Mesendoderm (in vitro differentiated cells): ENCODE measurements at regions not wholly inside any gene's neighbourhood (a gene's known extent, or its start where the extent isn't known, plus 50 kb on each side); places are given as distances from the start of the nearest gene placed in this dataset.

Experiments used
- DNase-seq: peaks from one replicate; pipeline ENCODE4 v3.0.0; 2013
- H2AK5ac ChIP-seq: 2 replicates; pipeline ENCODE4 v1.6.1; 2013; ENCODE audit warnings: low read length, inconsistent platforms
- H2BK120ac ChIP-seq: 2 replicates; pipeline ENCODE4 v1.6.1; 2013; ENCODE audit warnings: low read depth, mild to moderate bottlenecking, low read length, moderate library complexity, mixed read lengths
- H2BK15ac ChIP-seq: replicated peaks from 2 replicates; pipeline ENCODE4 v1.6.1; 2013; ENCODE audit warnings: low read depth, mild to moderate bottlenecking, moderate library complexity
- H2BK5ac ChIP-seq: 2 replicates; pipeline ENCODE4 v1.6.1; 2013; ENCODE audit warnings: low read length, inconsistent platforms
- H3K18ac ChIP-seq: 2 replicates; pipeline ENCODE4 v1.6.1; 2013; ENCODE audit warnings: mild to moderate bottlenecking, low read length, mixed read lengths
- H3K23ac ChIP-seq: one replicate; pipeline ENCODE4 v1.6.1; 2013; ENCODE audit warnings: low read length
- H3K27ac ChIP-seq: 2 replicates; pipeline ENCODE4 v1.5.1; 2013; ENCODE audit warnings: low read depth, mild to moderate bottlenecking, inconsistent platforms, low read length, moderate library complexity
- H3K27me3 ChIP-seq: 2 replicates; pipeline ENCODE4 v1.6.1; 2013; ENCODE audit warnings: low read length, control low read depth, mild to moderate bottlenecking, inconsistent platforms; ENCODE audit not compliant: insufficient read depth, poor library complexity
- H3K36me3 ChIP-seq: 2 replicates; pipeline ENCODE4 v1.6.1; 2013; ENCODE audit warnings: low read length, inconsistent platforms; ENCODE audit not compliant: control insufficient read depth, insufficient read depth
- H3K4ac ChIP-seq: one replicate; pipeline ENCODE4 v1.6.1; 2013; ENCODE audit warnings: low read depth, mild to moderate bottlenecking, low read length, moderate library complexity
- H3K4me1 ChIP-seq: 2 replicates; pipeline ENCODE4 v1.6.1; 2013; ENCODE audit warnings: low read depth, low read length, inconsistent platforms; ENCODE audit not compliant: control insufficient read depth
- H3K4me2 ChIP-seq: 2 replicates; pipeline ENCODE4 v1.6.1; 2013; ENCODE audit warnings: low read length
- H3K4me3 ChIP-seq: 2 replicates; pipeline ENCODE4 v1.5.1; 2013; ENCODE audit warnings: mild to moderate bottlenecking, low read length
- H3K56ac ChIP-seq: one replicate; pipeline ENCODE4 v1.6.1; 2013; ENCODE audit warnings: low read length
- H3K79me1 ChIP-seq: 2 replicates; pipeline ENCODE4 v1.6.1; 2013; ENCODE audit warnings: low read length, inconsistent platforms
- H3K79me2 ChIP-seq: 2 replicates; pipeline ENCODE4 v1.6.1; 2013; ENCODE audit warnings: mild to moderate bottlenecking, low read length; ENCODE audit not compliant: control insufficient read depth, insufficient read depth
- H3K9ac ChIP-seq: 2 replicates; pipeline ENCODE4 v1.6.1; 2013; ENCODE audit warnings: low read length, inconsistent platforms
- H4K5ac ChIP-seq: one replicate; pipeline ENCODE4 v1.6.1; 2013; ENCODE audit warnings: low read length
- H4K8ac ChIP-seq: one replicate; pipeline ENCODE4 v1.6.1; 2013; ENCODE audit warnings: low read depth, mild to moderate bottlenecking, control low read depth, low read length, moderate library complexity
- WGBS: extraction: QIAGEN DNeasy Blood & Tissue Kit; methylation state at CpG from one replicate; pipeline ENCODE4 v1.1.7; 2013; ENCODE audit warnings: low lambda C conversion rate, missing lambda C conversion rate; ENCODE audit not compliant: insufficient coverage; ENCODE audit errors: extremely low coverage; 5-methylcytosine and 5-hydroxymethylcytosine counted together

DNA sequence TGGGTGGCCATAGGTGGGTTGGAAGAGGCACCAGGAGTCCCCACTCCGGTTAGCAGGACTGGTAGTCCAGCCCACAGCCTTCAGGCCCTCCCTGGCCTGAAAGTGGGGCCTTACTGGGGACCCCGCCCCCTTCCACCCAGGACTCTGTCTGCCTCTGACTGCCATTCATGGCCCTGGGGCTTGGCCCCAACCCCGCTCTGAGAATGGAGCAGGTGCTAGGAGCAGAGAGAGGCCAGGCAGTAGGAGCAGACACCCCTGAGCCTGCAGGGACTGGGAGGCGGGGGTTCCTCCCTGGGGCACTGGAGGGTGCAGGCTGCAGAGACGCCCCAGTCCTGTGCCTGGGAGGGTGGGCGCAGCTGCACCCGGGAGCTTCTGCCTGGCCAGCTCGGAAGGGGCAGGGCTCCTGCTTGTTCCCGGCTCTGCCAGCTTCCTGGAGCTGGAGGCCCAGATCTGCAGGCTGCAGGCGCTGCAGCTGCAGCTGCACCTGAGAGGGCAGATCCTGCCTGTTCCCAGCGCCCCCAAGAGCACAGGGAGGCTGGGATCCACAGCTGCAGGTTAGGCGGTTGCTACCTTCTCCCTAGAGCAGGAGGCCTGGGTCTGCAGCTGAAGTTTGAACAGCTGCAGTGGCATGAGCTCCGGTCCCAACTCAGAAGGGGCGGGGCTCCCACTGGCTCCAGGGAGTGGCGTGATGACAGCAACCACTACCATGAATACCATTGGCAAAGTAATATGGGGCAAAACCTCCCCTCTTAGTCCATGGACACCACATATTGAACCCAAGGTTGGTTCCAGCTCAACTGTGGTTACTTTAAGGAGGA lies 194.7 kb downstream of the SQOR start:
- no peaks in the 10 kb centered on the region for H3K79me1 ChIP-seq
- WGBS = no CpG with 5 or more reads among the region's 15 CpGs
- H3K36me3 ChIP-seq = no peaks in the 10 kb centered on the region
- no peak overlapping the region for H3K4me2 ChIP-seq
- H4K5ac ChIP-seq = no peak overlapping the region
- H3K9ac ChIP-seq = no peak overlapping the region
- DNase-seq = no peak
- H3K27ac ChIP-seq = no peak overlapping the region
- H3K27me3 ChIP-seq = no peaks in the 10 kb centered on the region
- H4K8ac ChIP-seq = no peak overlapping the region
- H3K79me2 ChIP-seq = no peaks in the 10 kb centered on the region
- no peak overlapping the region for H2BK5ac ChIP-seq
- H3K4me3 ChIP-seq = no peak overlapping the region
- H2BK15ac ChIP-seq = no peak overlapping the region
- H3K4ac ChIP-seq = no peak overlapping the region
- no peaks in the 10 kb centered on the region for H3K4me1 ChIP-seq
- H3K18ac ChIP-seq = no peak overlapping the region
- no peak overlapping the region for H2BK120ac ChIP-seq
- no peak overlapping the region for H3K56ac ChIP-seq
- no peak overlapping the region for H3K23ac ChIP-seq
- H2AK5ac ChIP-seq = no peak overlapping the region

DNA sequence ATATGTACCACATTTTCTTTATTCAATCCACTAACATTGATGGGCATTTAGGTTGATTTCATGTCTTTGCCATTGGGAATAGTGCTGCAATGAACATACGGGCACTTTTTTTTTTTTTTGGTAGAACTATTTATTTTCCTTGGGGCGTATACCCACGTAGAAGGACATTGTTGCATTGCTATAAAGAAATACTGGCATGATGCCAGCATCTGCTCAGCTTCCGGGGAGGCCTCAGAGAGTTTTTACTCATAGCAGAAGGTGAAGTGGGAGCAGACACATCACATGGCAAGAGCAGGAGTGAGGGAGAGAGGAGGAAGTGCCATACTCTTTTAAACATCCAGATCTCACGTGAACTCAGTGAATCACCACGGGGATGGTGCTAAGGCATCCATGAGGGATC lies 197.0 kb downstream of the SQOR start:
- DNase-seq = no peak
- no peak overlapping the region for H2BK120ac ChIP-seq
- H3K79me1 ChIP-seq = no peaks in the 10 kb centered on the region
- no peak overlapping the region for H4K5ac ChIP-seq
- no peak overlapping the region for H3K27ac ChIP-seq
- no peaks in the 10 kb centered on the region for H3K27me3 ChIP-seq
- H3K79me2 ChIP-seq = no peaks in the 10 kb centered on the region
- no peak overlapping the region for H2AK5ac ChIP-seq
- no peak overlapping the region for H4K8ac ChIP-seq
- no peak overlapping the region for H3K18ac ChIP-seq
- no peak overlapping the region for H2BK15ac ChIP-seq
- H3K4me1 ChIP-seq = no peaks in the 10 kb centered on the region
- H3K4me3 ChIP-seq = no peak overlapping the region
- H3K4ac ChIP-seq = no peak overlapping the region
- no peak overlapping the region for H3K23ac ChIP-seq
- no CpG with 5 or more reads among the region's 6 CpGs for WGBS
- no peak overlapping the region for H3K56ac ChIP-seq
- no peak overlapping the region for H2BK5ac ChIP-seq
- no peak overlapping the region for H3K9ac ChIP-seq
- no peak overlapping the region for H3K4me2 ChIP-seq
- no peaks in the 10 kb centered on the region for H3K36me3 ChIP-seq

DNA sequence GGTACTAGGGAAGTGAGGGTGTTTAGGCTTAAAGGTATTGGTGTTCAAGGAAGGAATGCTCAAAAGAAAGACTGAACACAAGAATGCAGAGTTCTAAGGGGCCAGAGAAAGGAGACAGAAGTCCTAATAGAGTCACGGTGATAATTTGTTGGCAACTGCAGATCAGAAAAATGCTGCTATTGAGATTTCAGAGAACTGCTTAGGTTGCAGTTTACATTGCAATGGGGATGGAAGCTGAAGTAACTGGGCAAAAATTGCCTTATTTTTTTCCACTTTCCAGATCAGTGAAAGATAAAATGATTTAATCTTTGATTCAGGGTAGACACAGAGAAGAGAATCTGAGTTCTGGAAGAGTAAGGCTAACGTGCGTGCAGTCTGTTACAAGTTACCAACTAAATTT lies 199.8 kb downstream of the SQOR start:
- H3K4me1 ChIP-seq = no peaks in the 10 kb centered on the region
- H3K4me2 ChIP-seq = no peak overlapping the region
- H4K5ac ChIP-seq = no peak overlapping the region
- no peak overlapping the region for H3K4ac ChIP-seq
- H3K27ac ChIP-seq = no peak overlapping the region
- H4K8ac ChIP-seq = no peak overlapping the region
- no peak overlapping the region for H3K4me3 ChIP-seq
- no peak overlapping the region for H3K56ac ChIP-seq
- no peaks in the 10 kb centered on the region for H3K36me3 ChIP-seq
- no CpG with 5 or more reads among the region's 3 CpGs for WGBS
- no peaks in the 10 kb centered on the region for H3K27me3 ChIP-seq
- no peak overlapping the region for H2AK5ac ChIP-seq
- H2BK120ac ChIP-seq = no peak overlapping the region
- no peaks in the 10 kb centered on the region for H3K79me1 ChIP-seq
- no peak for DNase-seq
- H3K79me2 ChIP-seq = no peaks in the 10 kb centered on the region
- no peak overlapping the region for H3K9ac ChIP-seq
- no peak overlapping the region for H3K23ac ChIP-seq
- H2BK5ac ChIP-seq = no peak overlapping the region
- no peak overlapping the region for H3K18ac ChIP-seq
- no peak overlapping the region for H2BK15ac ChIP-seq

DNA sequence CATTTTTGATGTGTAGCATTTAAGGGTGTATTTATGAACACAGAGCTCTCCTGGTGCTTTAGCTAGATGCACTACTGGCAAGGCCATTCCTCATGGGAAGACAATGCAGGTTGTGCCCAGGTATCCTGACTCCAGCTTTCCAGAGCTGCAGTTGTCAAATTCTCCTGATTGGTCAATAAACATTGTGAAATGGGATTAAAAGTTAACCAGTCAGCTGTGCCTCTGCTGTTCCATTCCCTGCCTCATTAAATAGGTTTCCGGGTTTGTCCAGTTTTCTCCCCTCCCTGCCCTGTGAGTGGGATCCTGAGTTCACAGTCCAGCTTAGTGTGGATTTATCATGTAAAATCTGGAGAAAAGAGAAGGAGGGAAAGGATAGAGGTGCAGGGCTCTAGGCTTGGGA lies 207.3 kb downstream of the SQOR start:
- no peak overlapping the region for H3K23ac ChIP-seq
- no peak overlapping the region for H3K9ac ChIP-seq
- H3K79me1 ChIP-seq = no peaks in the 10 kb centered on the region
- no peak overlapping the region for H2AK5ac ChIP-seq
- no peak overlapping the region for H3K27ac ChIP-seq
- no peaks in the 10 kb centered on the region for H3K36me3 ChIP-seq
- H3K18ac ChIP-seq = no peak overlapping the region
- no peak overlapping the region for H3K56ac ChIP-seq
- no peak overlapping the region for H2BK15ac ChIP-seq
- H3K27me3 ChIP-seq = no peaks in the 10 kb centered on the region
- no peak overlapping the region for H2BK5ac ChIP-seq
- H3K4ac ChIP-seq = no peak overlapping the region
- no peak for DNase-seq
- no CpG with 5 or more reads among the region's 1 CpG for whole genome bisulfite sequencing
- H3K4me1 ChIP-seq = no peaks in the 10 kb centered on the region
- no peak overlapping the region for H4K5ac ChIP-seq
- no peak overlapping the region for H2BK120ac ChIP-seq
- H3K4me3 ChIP-seq = no peak overlapping the region
- no peak overlapping the region for H4K8ac ChIP-seq
- H3K4me2 ChIP-seq = no peak overlapping the region
- no peaks in the 10 kb centered on the region for H3K79me2 ChIP-seq

DNA sequence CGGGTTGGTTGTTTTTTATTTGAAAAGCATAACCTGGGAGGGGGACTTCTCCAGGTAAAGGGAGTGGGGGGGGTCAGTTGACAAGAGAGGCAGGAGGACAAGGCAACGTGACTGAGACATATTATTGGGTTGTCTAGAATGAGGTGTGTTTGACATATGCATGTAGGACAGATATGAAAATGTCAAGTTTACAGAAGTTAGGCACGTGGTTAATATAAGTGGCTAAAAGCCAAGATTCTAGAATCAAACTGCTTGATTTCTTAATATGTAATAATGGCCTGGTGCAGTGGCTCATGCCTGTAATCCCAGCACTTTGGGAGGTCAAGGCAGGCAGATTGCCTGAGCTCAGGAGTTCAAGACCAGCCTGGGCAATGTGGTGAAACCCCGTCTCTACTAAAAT lies 212.8 kb downstream of the SQOR start:
- Histone ChIP-seq H3K79me2 (no peaks in the 10 kb centered on the region), H3K4me3 (no peak overlapping the region), H3K4me2 (no peak overlapping the region), H4K8ac (no peak overlapping the region), H2BK120ac (no peak overlapping the region), H3K36me3 (no peaks in the 10 kb centered on the region), H4K5ac (no peak overlapping the region), H3K27ac (no peak overlapping the region), H3K18ac (no peak overlapping the region), H2BK15ac (no peak overlapping the region), H3K23ac (no peak overlapping the region), H2BK5ac (no peak overlapping the region), H3K4me1 (no peaks in the 10 kb centered on the region), H3K27me3 (no peaks in the 10 kb centered on the region), H3K79me1 (no peaks in the 10 kb centered on the region), H3K9ac (no peak overlapping the region), H3K56ac (no peak overlapping the region), H3K4ac (no peak overlapping the region), H2AK5ac (no peak overlapping the region)
- no peak for DNase-seq
- WGBS = no CpG with 5 or more reads among the region's 4 CpGs

DNA sequence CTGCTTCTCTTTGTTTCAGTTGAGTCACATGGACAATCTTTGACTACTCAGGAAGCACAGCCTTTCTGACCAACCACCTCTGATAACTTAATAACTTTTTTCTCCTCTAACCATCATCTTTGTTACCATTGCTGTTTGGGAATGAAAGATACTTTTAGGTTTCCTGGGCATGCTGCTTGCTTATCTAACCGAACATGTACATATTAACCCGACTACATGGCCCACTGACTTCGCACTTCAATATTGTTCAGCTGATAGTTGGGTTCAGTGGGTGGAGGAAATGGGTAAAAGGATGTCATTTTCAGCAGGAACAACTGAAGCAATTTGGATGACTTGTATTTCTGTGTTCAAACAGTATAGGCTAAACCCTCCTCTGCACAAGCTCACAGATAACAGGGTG lies 214.3 kb downstream of the SQOR start:
- Histone ChIP-seq H3K36me3 (no peaks in the 10 kb centered on the region), H3K23ac (no peak overlapping the region), H3K18ac (no peak overlapping the region), H2AK5ac (no peak overlapping the region), H3K79me1 (no peaks in the 10 kb centered on the region), H3K4me1 (no peaks in the 10 kb centered on the region), H3K56ac (no peak overlapping the region), H4K8ac (no peak overlapping the region), H3K27me3 (no peaks in the 10 kb centered on the region), H2BK120ac (no peak overlapping the region), H3K9ac (no peak overlapping the region), H2BK15ac (no peak overlapping the region), H3K27ac (no peak overlapping the region), H2BK5ac (no peak overlapping the region), H4K5ac (no peak overlapping the region), H3K4me3 (no peak overlapping the region), H3K79me2 (no peaks in the 10 kb centered on the region), H3K4ac (no peak overlapping the region), H3K4me2 (no peak overlapping the region)
- no peak for DNase-seq
- WGBS = no CpG with 5 or more reads among the region's 3 CpGs
